Activated T-helper 1 cell treated with anti-CD3 and anti-CD28 coated beads, Interleukin-12 subunit alpha, Interleukin-12 subunit beta, Interleukin-2, Interleukin-4 antibody, amounts not matched to agents 30 ng/mL and 10 ng/mL and 1 ng/mL, durations not matched to agents 14 hours and 24 hours and 36 hours (primary cell): ENCODE measurements at regions not wholly inside any gene's neighbourhood (a gene's known extent, or its start where the extent isn't known, plus 50 kb on each side); places are given as distances from the start of the nearest gene placed in this dataset.

Experiments
- DNase-seq: peaks from one replicate; pipeline ENCODE4 v3.0.0; 2021; ENCODE audit warnings: low spot score
- H3K27ac Mint-ChIP-seq: one replicate; pipeline ENCODE4 v1.8.0; 2021; ENCODE audit warnings: mild to moderate bottlenecking, mixed read lengths
- H3K27me3 Mint-ChIP-seq: one replicate; pipeline ENCODE4 v1.8.0; 2022; ENCODE audit warnings: mild to moderate bottlenecking, moderate library complexity, mixed read lengths; ENCODE audit not compliant: insufficient read depth
- H3K36me3 Mint-ChIP-seq: one replicate; pipeline ENCODE4 v1.8.0; 2021; ENCODE audit warnings: low read depth, mixed read lengths
- H3K4me1 Mint-ChIP-seq: one replicate; pipeline ENCODE4 v1.8.0; 2021; ENCODE audit warnings: low read depth, mixed read lengths
- H3K4me3 Mint-ChIP-seq: one replicate; pipeline ENCODE4 v1.8.0; 2021; ENCODE audit warnings: mild to moderate bottlenecking, moderate library complexity, mixed read lengths
- H3K9me3 Mint-ChIP-seq: one replicate; pipeline ENCODE4 v1.8.0; 2021; ENCODE audit warnings: mixed read lengths
- intact Hi-C: fragments of 100-400 bp; cut with micrococcal nuclease; formaldehyde crosslinking; loops from one replicate; pipeline ENCODE4 v1.15.1; 2024

- no peak for DNase-seq
- no peaks in the 10 kb centered on the region for H3K9me3 Mint-ChIP-seq
- no peaks in the 10 kb centered on the region for H3K4me1 Mint-ChIP-seq
- peaks cover 24% of the 10 kb centered on the region for H3K27me3 Mint-ChIP-seq
- H3K27ac Mint-ChIP-seq = no peak overlapping the region
- H3K36me3 Mint-ChIP-seq = no peaks in the 10 kb centered on the region
- H3K4me3 Mint-ChIP-seq = no peak overlapping the region
- intact Hi-C loops = loop anchor here (2.0 to 10.0 kb wide), 2 partner anchors 29 to 107 kb away; no protein-coding TSS in a partner anchor
These were observed 205.7 kb downstream of the UACA start for GRCh38 chr15:70557521-70558258.

GRCh38 chr15:70556779-70557178 is 206.6 kb downstream of the UACA start:
- H3K4me1 Mint-ChIP-seq = no peaks in the 10 kb centered on the region
- DNase-seq = no peak
- no peaks in the 10 kb centered on the region for H3K36me3 Mint-ChIP-seq
- intact Hi-C loops = loop anchor here (10.0 kb wide), 1 partner anchor 108 kb away; no protein-coding TSS in a partner anchor
- H3K27me3 Mint-ChIP-seq = peaks cover 17% of the 10 kb centered on the region
- H3K27ac Mint-ChIP-seq = no peak overlapping the region
- no peak overlapping the region for H3K4me3 Mint-ChIP-seq
- no peaks in the 10 kb centered on the region for H3K9me3 Mint-ChIP-seq

- intact Hi-C loops = loop anchor here (10.0 kb wide), 1 partner anchor 109 kb away; no protein-coding TSS in a partner anchor
- no peak overlapping the region for H3K4me3 Mint-ChIP-seq
- peaks cover 16% of the 10 kb centered on the region for H3K27me3 Mint-ChIP-seq
- H3K9me3 Mint-ChIP-seq = no peaks in the 10 kb centered on the region
- H3K4me1 Mint-ChIP-seq = no peaks in the 10 kb centered on the region
- no peak for DNase-seq
- no peaks in the 10 kb centered on the region for H3K36me3 Mint-ChIP-seq
- H3K27ac Mint-ChIP-seq = no peak overlapping the region
These were observed 207.1 kb downstream of the UACA start for GRCh38 chr15:70556151-70556741.

- H3K4me1 Mint-ChIP-seq = no peaks in the 10 kb centered on the region
- no peaks in the 10 kb centered on the region for H3K9me3 Mint-ChIP-seq
- no peak for DNase-seq
- H3K36me3 Mint-ChIP-seq = no peaks in the 10 kb centered on the region
- H3K27me3 Mint-ChIP-seq = peaks cover 10% of the 10 kb centered on the region
- no peak overlapping the region for H3K4me3 Mint-ChIP-seq
- intact Hi-C loops = loop anchor here (10.0 kb wide), 1 partner anchor 109 kb away; no protein-coding TSS in a partner anchor
- H3K27ac Mint-ChIP-seq = no peak overlapping the region
These were observed 207.6 kb downstream of the UACA start for GRCh38 chr15:70555713-70556112.

- Mint-ChIP-seq H3K9me3 (no peaks in the 10 kb centered on the region), H3K27me3 (peaks cover 5% of the 10 kb centered on the region), H3K4me3 (no peak overlapping the region), H3K4me1 (peaks cover 5% of the 10 kb centered on the region), H3K36me3 (no peaks in the 10 kb centered on the region), H3K27ac (no peak overlapping the region)
- no peak for DNase-seq
- intact Hi-C loops = loop anchor here (5.0 kb wide), 1 partner anchor 56 kb away; no protein-coding TSS in a partner anchor
These were observed 215.4 kb downstream of the UACA start for GRCh38 chr15:70547846-70548487.

GRCh38 chr15:70545526-70545925 is 217.8 kb downstream of the UACA start:
- no peak overlapping the region for H3K27ac Mint-ChIP-seq
- no peak overlapping the region for H3K4me3 Mint-ChIP-seq
- H3K36me3 Mint-ChIP-seq = no peaks in the 10 kb centered on the region
- H3K27me3 Mint-ChIP-seq = peaks cover 9% of the 10 kb centered on the region
- H3K9me3 Mint-ChIP-seq = no peaks in the 10 kb centered on the region
- H3K4me1 Mint-ChIP-seq = peaks cover 5% of the 10 kb centered on the region
- DNase-seq = no peak
- intact Hi-C loops = loop anchor here (5.0 kb wide), 1 partner anchor 53 kb away; no protein-coding TSS in a partner anchor

- Mint-ChIP-seq H3K27me3 (peaks cover 24% of the 10 kb centered on the region), H3K4me1 (peaks cover 2% of the 10 kb centered on the region), H3K9me3 (no peaks in the 10 kb centered on the region), H3K27ac (no peak overlapping the region), H3K4me3 (no peak overlapping the region), H3K36me3 (no peaks in the 10 kb centered on the region)
- no peak for DNase-seq
- intact Hi-C loops = no loop called here
These were observed 221.8 kb downstream of the UACA start for GRCh38 chr15:70541511-70541910.

GRCh38 chr15:70539912-70540530 is 223.3 kb downstream of the UACA start:
- Mint-ChIP-seq H3K4me1 (peaks cover 17% of the 10 kb centered on the region), H3K27ac (no peak overlapping the region), H3K27me3 (peaks cover 25% of the 10 kb centered on the region), H3K9me3 (no peaks in the 10 kb centered on the region), H3K4me3 (no peak overlapping the region), H3K36me3 (no peaks in the 10 kb centered on the region)
- intact Hi-C loops = no loop called here
- no peak for DNase-seq

- Mint-ChIP-seq H3K36me3 (no peaks in the 10 kb centered on the region), H3K27ac (no peak overlapping the region), H3K4me1 (peaks cover 23% of the 10 kb centered on the region), H3K4me3 (no peak overlapping the region), H3K9me3 (no peaks in the 10 kb centered on the region), H3K27me3 (peaks cover 27% of the 10 kb centered on the region)
- no peak for DNase-seq
- intact Hi-C loops = no loop called here
These were observed 223.9 kb downstream of the UACA start for GRCh38 chr15:70539409-70539808.

- H3K27me3 Mint-ChIP-seq = peaks cover 29% of the 10 kb centered on the region
- intact Hi-C loops = no loop called here
- no peaks in the 10 kb centered on the region for H3K36me3 Mint-ChIP-seq
- H3K4me1 Mint-ChIP-seq = peaks cover 33% of the 10 kb centered on the region
- no peak overlapping the region for H3K4me3 Mint-ChIP-seq
- no peaks in the 10 kb centered on the region for H3K9me3 Mint-ChIP-seq
- no peak overlapping the region for H3K27ac Mint-ChIP-seq
- DNase-seq = no peak
These were observed 225.1 kb downstream of the UACA start for GRCh38 chr15:70538278-70538677.

GRCh38 chr15:70535955-70536338 is 227.4 kb downstream of the UACA start:
- Mint-ChIP-seq H3K27me3 (peaks cover 20% of the 10 kb centered on the region), H3K4me3 (peak overlapping the region; percentile 55), H3K4me1 (peaks cover 33% of the 10 kb centered on the region), H3K36me3 (no peaks in the 10 kb centered on the region), H3K9me3 (no peaks in the 10 kb centered on the region), H3K27ac (no peak overlapping the region)
- no peak for DNase-seq
- intact Hi-C loops = loop anchor here (1.0 kb wide), 1 partner anchor 38 kb away; no protein-coding TSS in a partner anchor

- Mint-ChIP-seq H3K9me3 (no peaks in the 10 kb centered on the region), H3K36me3 (no peaks in the 10 kb centered on the region), H3K4me1 (peaks cover 34% of the 10 kb centered on the region), H3K27ac (peak overlapping the region; percentile 50), H3K4me3 (peak overlapping the region; percentile 55), H3K27me3 (peaks cover 20% of the 10 kb centered on the region)
- peak; percentile 57 for DNase-seq
- intact Hi-C loops = no loop called here
These were observed 228.0 kb downstream of the UACA start for GRCh38 chr15:70535071-70535954.
